Upper lobe of left lung (tissue), 6 donors: ENCODE measurements at regions not wholly inside any gene's neighbourhood (a gene's known extent, or its start where the extent isn't known, plus 50 kb on each side); places are given as distances from the start of the nearest gene placed in this dataset.
"Not testable (repeated sequence)": the region's sequence is repeated elsewhere in the genome, so short reads cannot be mapped to it uniquely, and the experiment has no call there.

Experiments
- ATAC-seq, 2 donors: fragments of 200-7000 bp; cut with Tn5 transposase; one replicate each; pipeline ENCODE4 v1.9.1; 2022; ENCODE audit warnings: mild to moderate bottlenecking in 2 of 2, moderate library complexity in 2 of 2; ENCODE audit not compliant: low FRiP score in 2 of 2
- DNase-seq, 2 donors: peaks; one replicate each; pipeline ENCODE4 v3.0.0-alpha.2; 2019 to 2020
- H3K27ac ChIP-seq, 4 donors: fragments of 200-600 bp; sonication (generic); one replicate each; pipeline ENCODE4 v1.5.1; 2016 to 2019
- H3K27me3 ChIP-seq, 4 donors: fragments of 200-600 bp; sonication (generic); one replicate each; pipeline ENCODE4 v1.5.1; 2017 to 2019
- H3K36me3 ChIP-seq, 4 donors: fragments of 200-600 bp; sonication (generic); one replicate each; pipeline ENCODE4 v1.5.1; 2016 to 2019
- H3K4me1 ChIP-seq, 4 donors: fragments of 200-600 bp; sonication (generic); one replicate each; pipeline ENCODE4 v1.5.1; 2018 to 2019
- H3K4me3 ChIP-seq, 4 donors: fragments of 200-600 bp; sonication (generic); one replicate each; pipeline ENCODE4 v1.5.1; 2017 to 2019; ENCODE audit warnings: mild to moderate bottlenecking in 2 of 4, moderate library complexity in 1 of 4
- H3K9me3 ChIP-seq, 4 donors: fragments of 200-600 bp; sonication (generic); one replicate each; pipeline ENCODE4 v1.5.1; 2018 to 2019
- CTCF ChIP-seq, 6 experiments: fragments of 450-650 bp in 4 of 6; fragments of 200-600 bp in 2 of 6; sonication (generic) in 2 of 6; IDR thresholded peaks; one replicate each; pipeline ENCODE4 v1.5.1; 2016 to 2019; ENCODE audit warnings: antibody characterized with exemption in 6 of 6
- EP300 ChIP-seq, 4 donors: sonication (generic); formaldehyde crosslinking; IDR thresholded peaks; one replicate each; pipeline ENCODE4 v1.5.1; 2017; ENCODE audit warnings: antibody characterized with exemption in 4 of 4, control low read depth in 2 of 4
- POLR2A ChIP-seq, 4 donors: fragments of 450-650 bp; IDR thresholded peaks; one replicate each; pipeline ENCODE4 v1.5.1; 2016 to 2017; ENCODE audit warnings: antibody characterized with exemption in 4 of 4, mild to moderate bottlenecking in 2 of 4
- POLR2AphosphoS5 ChIP-seq, 2 donors: sonication (generic); formaldehyde crosslinking; IDR thresholded peaks; one replicate each; pipeline ENCODE4 v1.5.1; 2017; ENCODE audit warnings: antibody characterized with exemption in 2 of 2
- WGBS, 2 donors: methylation state at CpG; one replicate each; pipeline ENCODE4 v1.1.5; 2017 to 2018; 5-methylcytosine and 5-hydroxymethylcytosine counted together
- donor health status: DM: no; HTN: no; CAD: no; lungs with moderate emphysema.
- donor health status: DM: no; HTN: yes; CAD: no; lungs with severe emphysema.

- DNase-seq (peak; percentile 52 to 83), ATAC-seq (peak in 1 of 2 donors; percentile 64)
- Histone ChIP-seq H3K9me3 (no peaks in the 10 kb centered on the region), H3K27ac (no peak overlapping the region), H3K4me1 (no peaks in the 10 kb centered on the region), H3K36me3 (no peaks in the 10 kb centered on the region), H3K27me3 (no peaks in the 10 kb centered on the region), H3K4me3 (peak overlapping the region in 1 of 4 donors; percentile 11)
- 25 to 44% methylated on average over 11 to 24 of the region's 24 CpGs for WGBS, 2 donors
- TF ChIP-seq POLR2AphosphoS5 (IDR thresholded peaks at IDR 0.05) (no peak), EP300 (IDR thresholded peaks at IDR 0.05) (no peak), POLR2A (IDR thresholded peaks at IDR 0.05) (no peak), CTCF (IDR thresholded peaks at IDR 0.05) (no peak)
Observed at GRCh38 chr15:23869396-23869795, 182.3 kb upstream of the NDN start.

- not testable (repeated sequence) for H3K36me3 ChIP-seq, H3K9me3 ChIP-seq
- WGBS, 2 donors, result 74 to 76% methylated on average over 8 of the region's 8 CpGs
Observed at GRCh38 chr15:23873613-23874012, 186.5 kb upstream of the NDN start.

GRCh38 chr15:23877502-23878412, 190.7 kb upstream of the NDN start:
- H3K9me3 ChIP-seq, result no peaks in the 10 kb centered on the region
- ATAC-seq (peak; percentile 40 to 69), DNase-seq (peak; percentile 36 to 72)
- no peak overlapping the region for H3K27ac ChIP-seq
- H3K36me3 ChIP-seq, result no peaks in the 10 kb centered on the region
- H3K27me3 ChIP-seq, result no peaks in the 10 kb centered on the region
- 29 to 31% methylated on average over 28 to 36 of the region's 36 CpGs for WGBS, 2 donors
- no peak for TF ChIP-seq POLR2A (IDR thresholded peaks at IDR 0.05)
- no peak for TF ChIP-seq EP300 (IDR thresholded peaks at IDR 0.05)
- no peak for TF ChIP-seq POLR2AphosphoS5 (IDR thresholded peaks at IDR 0.05)
- TF ChIP-seq CTCF (IDR thresholded peaks at IDR 0.05), result peak in 4 of 6 experiments; percentile 44 to 68 (median 52)
- no peaks in the 10 kb centered on the region for H3K4me1 ChIP-seq
- H3K4me3 ChIP-seq, result no peak overlapping the region

More at GRCh38 chr15:23873613-23874012, 186.5 kb upstream of the NDN start:
- not testable (repeated sequence) for DNase-seq, H3K4me3 ChIP-seq, ATAC-seq, H3K4me1 ChIP-seq, H3K27ac ChIP-seq, H3K27me3 ChIP-seq

GRCh38 chr15:23881291-23881690, 194.2 kb upstream of the NDN start:
- H3K4me1 ChIP-seq, result no peaks in the 10 kb centered on the region
- TF ChIP-seq EP300 (IDR thresholded peaks at IDR 0.05), result no peak
- TF ChIP-seq POLR2A (IDR thresholded peaks at IDR 0.05), result no peak
- no peak for TF ChIP-seq POLR2AphosphoS5 (IDR thresholded peaks at IDR 0.05)
- TF ChIP-seq CTCF (IDR thresholded peaks at IDR 0.05), result no peak
- no peaks in the 10 kb centered on the region for H3K9me3 ChIP-seq
- ATAC-seq (no peak), DNase-seq (no peak)
- WGBS, 2 donors, result 76 to 78% methylated on average over 9 of the region's 9 CpGs
- H3K27ac ChIP-seq, result no peak overlapping the region
- H3K27me3 ChIP-seq, result no peaks in the 10 kb centered on the region
- H3K4me3 ChIP-seq, result no peak overlapping the region
- H3K36me3 ChIP-seq, result no peaks in the 10 kb centered on the region

GRCh38 chr15:23890218-23890617, 203.1 kb upstream of the NDN start:
- Histone ChIP-seq H3K4me1 (no peaks in the 10 kb centered on the region), H3K36me3 (no peaks in the 10 kb centered on the region), H3K27me3 (no peaks in the 10 kb centered on the region), H3K9me3 (no peaks in the 10 kb centered on the region), H3K4me3 (no peak overlapping the region), H3K27ac (no peak overlapping the region)
- ATAC-seq (no peak), DNase-seq (no peak)
- WGBS, 2 donors, result 42 to 53% methylated on average over 2 of the region's 2 CpGs
- TF ChIP-seq EP300 (IDR thresholded peaks at IDR 0.05) (no peak), CTCF (IDR thresholded peaks at IDR 0.05) (no peak), POLR2AphosphoS5 (IDR thresholded peaks at IDR 0.05) (no peak), POLR2A (IDR thresholded peaks at IDR 0.05) (no peak)
